Natural killer cell treated with Interleukin-12 subunit alpha and Interleukin-12 subunit beta and Interleukin-15 and Interleukin-18, amount 100 ng/mL, for 72 hours (primary cell): ENCODE measurements at regions not wholly inside any gene's neighbourhood (a gene's known extent, or its start where the extent isn't known, plus 50 kb on each side); places are given as distances from the start of the nearest gene placed in this dataset.

Experiments used
- ATAC-seq, 2 donors: fragments of 150-1000 bp; cut with Tn5 transposase in 1 of 2; sonication (Bioruptor Pico), chemical (Tn5 transposase) in 1 of 2; 2 replicates each; pipeline ENCODE4 v1.10.0; 2021
- DNase-seq: peaks from one replicate; pipeline ENCODE4 v3.0.0; 2022; ENCODE audit warnings: low spot score
- H3K27ac Mint-ChIP-seq, 2 donors: 1 replicate in 1 of 2; 2 replicates in 1 of 2; pipeline ENCODE4 v1.8.0; 2022; ENCODE audit warnings: mixed read lengths in 2 of 2, mild to moderate bottlenecking in 1 of 2, moderate library complexity in 1 of 2
- H3K27me3 Mint-ChIP-seq, 2 donors: 1 replicate in 1 of 2; 2 replicates in 1 of 2; pipeline ENCODE4 v1.8.0; 2022; ENCODE audit warnings: mixed read lengths in 2 of 2
- H3K36me3 Mint-ChIP-seq: one replicate; pipeline ENCODE4 v1.8.0; 2022; ENCODE audit warnings: mixed read lengths
- H3K4me1 Mint-ChIP-seq, 2 donors: 1 replicate in 1 of 2; 2 replicates in 1 of 2; pipeline ENCODE4 v1.8.0; 2022; ENCODE audit warnings: low read depth in 2 of 2, mixed read lengths in 2 of 2, mild to moderate bottlenecking in 1 of 2
- H3K4me3 Mint-ChIP-seq: one replicate; pipeline ENCODE4 v1.8.0; 2022; ENCODE audit warnings: mixed read lengths
- H3K9me3 Mint-ChIP-seq: 2 replicates; pipeline ENCODE4 v1.8.0; 2022; ENCODE audit warnings: mixed read lengths

GRCh38 chr2:219881851-219882250 lies 254.4 kb downstream of the SLC4A3 start:
- ATAC-seq (no peak), DNase-seq (no peak)
- H3K27ac Mint-ChIP-seq: no peak overlapping the region
- H3K36me3 Mint-ChIP-seq: no peaks in the 10 kb centered on the region
- no peak overlapping the region for H3K4me3 Mint-ChIP-seq
- no peaks in the 10 kb centered on the region for H3K4me1 Mint-ChIP-seq
- H3K27me3 Mint-ChIP-seq: peaks cover 2 to 17% of the 10 kb centered on the region in 2 donors
- no peaks in the 10 kb centered on the region for H3K9me3 Mint-ChIP-seq

- Mint-ChIP-seq H3K27me3 (peaks cover 2 to 17% of the 10 kb centered on the region in 2 donors), H3K36me3 (no peaks in the 10 kb centered on the region), H3K27ac (no peak overlapping the region), H3K4me3 (no peak overlapping the region), H3K4me1 (no peaks in the 10 kb centered on the region), H3K9me3 (no peaks in the 10 kb centered on the region)
- DNase-seq (no peak), ATAC-seq (no peak)
Measured at GRCh38 chr2:219886615-219887014, 259.2 kb downstream of the SLC4A3 start.

GRCh38 chr2:219887870-219888269 lies 260.4 kb downstream of the SLC4A3 start:
- Mint-ChIP-seq H3K4me1 (no peaks in the 10 kb centered on the region), H3K27me3 (peaks cover 2 to 20% of the 10 kb centered on the region in 2 donors), H3K36me3 (no peaks in the 10 kb centered on the region), H3K27ac (no peak overlapping the region), H3K9me3 (no peaks in the 10 kb centered on the region), H3K4me3 (no peak overlapping the region)
- DNase-seq (no peak), ATAC-seq (no peak)

GRCh38 chr2:219893541-219893940 lies 266.1 kb downstream of the SLC4A3 start:
- Mint-ChIP-seq H3K4me3 (no peak overlapping the region), H3K4me1 (no peaks in the 10 kb centered on the region), H3K9me3 (peaks cover 6% of the 10 kb centered on the region), H3K27ac (no peak overlapping the region), H3K27me3 (peaks cover 0 to 5% of the 10 kb centered on the region in 2 donors), H3K36me3 (no peaks in the 10 kb centered on the region)
- DNase-seq (no peak), ATAC-seq (no peak)

DNA sequence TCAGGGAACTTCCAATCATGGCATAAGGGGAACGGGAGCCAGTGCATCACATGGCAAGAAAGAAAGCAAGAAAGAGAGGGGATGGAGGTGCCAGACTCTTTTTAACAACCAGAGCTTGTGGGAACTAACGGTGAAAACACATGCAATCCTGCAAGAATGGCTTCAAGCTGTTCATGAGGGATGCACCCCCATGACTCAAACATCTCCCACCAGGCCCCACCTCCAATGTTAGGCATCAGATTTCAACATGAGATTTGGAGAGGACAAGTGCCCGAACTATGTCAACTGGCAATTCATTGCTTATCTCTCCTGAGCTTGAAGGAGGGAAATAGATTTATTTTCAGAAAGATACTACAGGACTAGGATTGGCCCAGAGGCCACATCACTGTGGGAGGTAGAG lies 270.0 kb downstream of the SLC4A3 start:
- no peak for ATAC-seq
- peaks cover 6% of the 10 kb centered on the region for H3K9me3 Mint-ChIP-seq
- no peak overlapping the region for H3K4me3 Mint-ChIP-seq
- H3K27me3 Mint-ChIP-seq: peaks cover 0 to 5% of the 10 kb centered on the region in 2 donors
- H3K27ac Mint-ChIP-seq: no peak overlapping the region
- DNase-seq: no peak
- no peaks in the 10 kb centered on the region for H3K4me1 Mint-ChIP-seq
- no peaks in the 10 kb centered on the region for H3K36me3 Mint-ChIP-seq

- Mint-ChIP-seq H3K27ac (no peak overlapping the region), H3K27me3 (no peaks in the 10 kb centered on the region), H3K4me3 (no peak overlapping the region), H3K4me1 (no peaks in the 10 kb centered on the region), H3K9me3 (peaks cover 2% of the 10 kb centered on the region), H3K36me3 (no peaks in the 10 kb centered on the region)
- no peak for DNase-seq
- no peak for ATAC-seq
Measured at GRCh38 chr2:219901155-219901554, 273.7 kb downstream of the SLC4A3 start.

GRCh38 chr2:219902891-219903552 lies 275.6 kb downstream of the SLC4A3 start:
- H3K36me3 Mint-ChIP-seq: no peaks in the 10 kb centered on the region
- no peaks in the 10 kb centered on the region for H3K27me3 Mint-ChIP-seq
- no peaks in the 10 kb centered on the region for H3K9me3 Mint-ChIP-seq
- ATAC-seq (no peak), DNase-seq (no peak)
- no peaks in the 10 kb centered on the region for H3K4me1 Mint-ChIP-seq
- no peak overlapping the region for H3K27ac Mint-ChIP-seq
- no peak overlapping the region for H3K4me3 Mint-ChIP-seq

GRCh38 chr2:219905640-219906039 lies 278.2 kb downstream of the SLC4A3 start:
- DNase-seq (no peak), ATAC-seq (no peak)
- H3K4me1 Mint-ChIP-seq: no peaks in the 10 kb centered on the region
- H3K4me3 Mint-ChIP-seq: no peak overlapping the region
- peaks cover 3% of the 10 kb centered on the region for H3K9me3 Mint-ChIP-seq
- no peak overlapping the region for H3K27ac Mint-ChIP-seq
- H3K36me3 Mint-ChIP-seq: no peaks in the 10 kb centered on the region
- no peaks in the 10 kb centered on the region for H3K27me3 Mint-ChIP-seq

GRCh38 chr2:219906114-219907010 lies 278.9 kb downstream of the SLC4A3 start:
- H3K27me3 Mint-ChIP-seq: no peaks in the 10 kb centered on the region
- H3K27ac Mint-ChIP-seq: no peak overlapping the region
- peaks cover 3% of the 10 kb centered on the region for H3K9me3 Mint-ChIP-seq
- no peak for ATAC-seq
- H3K4me3 Mint-ChIP-seq: no peak overlapping the region
- H3K36me3 Mint-ChIP-seq: no peaks in the 10 kb centered on the region
- no peaks in the 10 kb centered on the region for H3K4me1 Mint-ChIP-seq
- DNase-seq: no peak

DNA sequence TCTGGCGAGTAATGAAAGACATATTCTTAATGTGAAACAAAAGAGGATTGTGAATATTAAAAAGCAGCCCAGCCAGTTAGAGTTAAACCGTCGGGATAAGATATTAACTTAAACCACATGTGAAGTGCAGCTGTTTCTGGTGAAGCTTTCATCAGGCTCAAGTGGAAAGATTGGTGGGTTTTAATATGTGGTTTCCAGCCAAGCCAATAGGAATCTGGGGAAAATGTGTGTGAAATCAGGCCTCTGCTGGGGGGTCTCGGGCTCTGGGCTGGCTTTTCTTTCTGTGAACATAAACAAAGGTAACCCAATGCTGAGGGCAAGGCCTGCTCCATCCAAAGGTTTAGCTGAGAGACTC lies 279.6 kb downstream of the SLC4A3 start:
- DNase-seq (no peak), ATAC-seq (no peak)
- Mint-ChIP-seq H3K27ac (no peak overlapping the region), H3K27me3 (no peaks in the 10 kb centered on the region), H3K36me3 (no peaks in the 10 kb centered on the region), H3K9me3 (peaks cover 3% of the 10 kb centered on the region), H3K4me3 (no peak overlapping the region), H3K4me1 (no peaks in the 10 kb centered on the region)

GRCh38 chr2:219908538-219908937 lies 281.1 kb downstream of the SLC4A3 start:
- ATAC-seq: peak in 1 of 2 donors; percentile 37
- Mint-ChIP-seq H3K27me3 (no peaks in the 10 kb centered on the region), H3K27ac (no peak overlapping the region), H3K4me3 (no peak overlapping the region), H3K4me1 (no peaks in the 10 kb centered on the region), H3K36me3 (no peaks in the 10 kb centered on the region), H3K9me3 (peaks cover 3% of the 10 kb centered on the region)
- no peak for DNase-seq

- DNase-seq: no peak
- Mint-ChIP-seq H3K9me3 (peaks cover 3% of the 10 kb centered on the region), H3K4me1 (no peaks in the 10 kb centered on the region), H3K4me3 (no peak overlapping the region), H3K27ac (no peak overlapping the region), H3K36me3 (no peaks in the 10 kb centered on the region), H3K27me3 (peaks cover 3 to 4% of the 10 kb centered on the region in 2 donors)
- ATAC-seq: no peak
Measured at GRCh38 chr2:219911541-219911940, 284.1 kb downstream of the SLC4A3 start.

GRCh38 chr2:219912491-219912921 lies 285.1 kb downstream of the SLC4A3 start:
- H3K4me3 Mint-ChIP-seq: no peak overlapping the region
- H3K36me3 Mint-ChIP-seq: no peaks in the 10 kb centered on the region
- no peak overlapping the region for H3K27ac Mint-ChIP-seq
- no peak for DNase-seq
- H3K27me3 Mint-ChIP-seq: peaks cover 3 to 6% of the 10 kb centered on the region in 2 donors
- no peak for ATAC-seq
- no peaks in the 10 kb centered on the region for H3K4me1 Mint-ChIP-seq
- peaks cover 3% of the 10 kb centered on the region for H3K9me3 Mint-ChIP-seq

DNA sequence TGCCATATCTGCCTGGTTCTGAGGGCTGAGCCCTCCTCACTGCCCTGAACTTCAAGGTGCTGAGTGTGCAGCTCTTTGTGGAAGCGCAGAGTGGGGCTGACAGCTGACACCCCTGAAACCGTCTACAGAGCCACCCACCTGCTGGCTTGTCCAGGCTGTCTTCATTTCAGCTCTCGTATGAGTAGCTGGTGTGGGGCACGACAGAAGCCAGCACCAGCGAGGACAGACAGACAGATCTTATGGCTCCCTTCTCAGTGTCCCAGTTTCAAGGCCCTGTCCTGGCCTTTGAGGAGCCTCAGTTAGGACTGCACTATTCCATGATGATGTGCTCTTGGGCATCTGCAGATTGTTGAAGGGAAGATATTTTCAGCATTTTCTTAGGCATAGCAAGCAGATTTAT lies 287.1 kb downstream of the SLC4A3 start:
- no peak overlapping the region for H3K27ac Mint-ChIP-seq
- DNase-seq (no peak), ATAC-seq (peak in 1 of 2 donors; percentile 21)
- H3K4me3 Mint-ChIP-seq: no peak overlapping the region
- no peaks in the 10 kb centered on the region for H3K9me3 Mint-ChIP-seq
- H3K4me1 Mint-ChIP-seq: no peaks in the 10 kb centered on the region
- H3K36me3 Mint-ChIP-seq: no peaks in the 10 kb centered on the region
- peaks cover 3 to 6% of the 10 kb centered on the region in 2 donors for H3K27me3 Mint-ChIP-seq
